GM12875 (cell line): ENCODE measurements at regions not wholly inside any gene's neighbourhood (a gene's known extent, or its start where the extent isn't known, plus 50 kb on each side); places are given as distances from the start of the nearest gene placed in this dataset.

Experiments used
- H3K4me3 ChIP-seq: one replicate; pipeline ENCODE4 v1.5.1; 2011; ENCODE audit warnings: low read depth, low read length, control low read depth
- TF ChIP-seq, protein P1 (sequence below): IDR thresholded peaks from 2 replicates; pipeline ENCODE4 v1.5.1; 2011; ENCODE audit warnings: low read depth, mild to moderate bottlenecking, control low read depth, inconsistent platforms, low read length, moderate library complexity, borderline replicate concordance; ENCODE audit not compliant: insufficient read depth

DNA sequence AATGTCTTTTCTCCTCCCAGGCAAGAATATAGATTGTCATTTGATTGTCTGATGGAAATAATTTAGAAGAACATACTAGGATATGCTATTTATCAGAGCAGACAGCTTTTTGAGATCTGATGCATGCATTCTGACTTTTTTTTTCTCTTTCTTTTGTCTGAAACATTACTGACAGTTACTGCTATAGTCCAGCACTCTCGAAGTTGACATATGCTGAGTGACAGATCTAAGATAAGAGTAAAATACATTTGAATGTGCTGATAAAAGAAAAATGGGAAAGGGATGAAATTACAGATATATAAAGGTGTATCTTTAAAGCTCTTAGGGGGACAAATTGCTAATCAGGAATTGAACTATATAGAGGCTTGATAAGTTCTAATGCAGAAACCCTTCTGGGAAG, 753.8 kb upstream of the TENM4 start:
- TF ChIP-seq, protein P1, sequence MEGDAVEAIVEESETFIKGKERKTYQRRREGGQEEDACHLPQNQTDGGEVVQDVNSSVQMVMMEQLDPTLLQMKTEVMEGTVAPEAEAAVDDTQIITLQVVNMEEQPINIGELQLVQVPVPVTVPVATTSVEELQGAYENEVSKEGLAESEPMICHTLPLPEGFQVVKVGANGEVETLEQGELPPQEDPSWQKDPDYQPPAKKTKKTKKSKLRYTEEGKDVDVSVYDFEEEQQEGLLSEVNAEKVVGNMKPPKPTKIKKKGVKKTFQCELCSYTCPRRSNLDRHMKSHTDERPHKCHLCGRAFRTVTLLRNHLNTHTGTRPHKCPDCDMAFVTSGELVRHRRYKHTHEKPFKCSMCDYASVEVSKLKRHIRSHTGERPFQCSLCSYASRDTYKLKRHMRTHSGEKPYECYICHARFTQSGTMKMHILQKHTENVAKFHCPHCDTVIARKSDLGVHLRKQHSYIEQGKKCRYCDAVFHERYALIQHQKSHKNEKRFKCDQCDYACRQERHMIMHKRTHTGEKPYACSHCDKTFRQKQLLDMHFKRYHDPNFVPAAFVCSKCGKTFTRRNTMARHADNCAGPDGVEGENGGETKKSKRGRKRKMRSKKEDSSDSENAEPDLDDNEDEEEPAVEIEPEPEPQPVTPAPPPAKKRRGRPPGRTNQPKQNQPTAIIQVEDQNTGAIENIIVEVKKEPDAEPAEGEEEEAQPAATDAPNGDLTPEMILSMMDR, result no peak
- no peak overlapping the region for H3K4me3 ChIP-seq

DNA sequence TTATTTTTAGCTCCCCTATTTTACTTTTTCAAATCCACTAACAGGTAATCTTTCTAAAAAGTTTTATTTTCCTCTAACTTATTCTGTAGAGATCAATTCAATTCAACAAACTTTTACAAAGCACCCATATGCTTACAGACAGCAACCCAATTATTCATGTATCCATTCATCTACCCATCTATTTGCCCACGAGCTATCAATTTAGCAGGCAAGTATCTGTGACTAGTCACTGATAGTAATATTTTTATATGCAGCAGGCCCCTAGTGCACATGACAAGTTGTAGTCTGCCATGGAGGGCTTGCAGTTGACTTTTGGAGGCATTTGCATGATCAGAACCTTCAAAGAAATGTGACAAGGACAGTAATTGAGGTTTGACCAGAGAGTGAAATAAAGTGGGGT, 753.2 kb upstream of the TENM4 start:
- no peak overlapping the region for H3K4me3 ChIP-seq
- TF ChIP-seq, protein P1, result no peak

DNA sequence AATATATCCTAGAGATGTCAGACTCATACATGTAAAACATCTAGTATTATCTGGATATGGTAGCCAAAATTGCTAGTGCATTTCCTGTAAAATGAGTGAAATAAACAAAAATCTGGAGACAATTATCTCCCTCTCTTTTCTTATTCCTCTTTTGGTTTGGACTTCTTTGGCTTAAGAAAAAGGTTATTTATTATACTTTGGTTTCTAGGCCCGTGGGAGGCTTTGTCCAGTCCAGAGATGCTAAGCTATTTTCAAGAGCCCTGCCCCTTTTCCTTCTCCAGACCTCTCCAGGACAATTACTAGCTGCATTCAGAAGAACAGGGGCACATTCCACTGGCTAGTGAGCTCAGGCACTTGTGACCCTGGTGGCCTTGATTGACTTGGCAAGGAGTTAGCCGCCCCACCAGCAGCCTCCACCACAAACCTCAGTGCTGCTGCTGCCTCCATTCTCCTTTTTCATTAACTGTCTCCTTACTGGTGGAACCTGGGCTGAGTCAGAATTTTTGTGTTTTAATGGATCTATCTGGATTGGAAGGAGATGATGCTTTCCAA, 747.3 kb upstream of the TENM4 start:
- TF ChIP-seq, protein P1, result no peak
- no peak overlapping the region for H3K4me3 ChIP-seq

DNA sequence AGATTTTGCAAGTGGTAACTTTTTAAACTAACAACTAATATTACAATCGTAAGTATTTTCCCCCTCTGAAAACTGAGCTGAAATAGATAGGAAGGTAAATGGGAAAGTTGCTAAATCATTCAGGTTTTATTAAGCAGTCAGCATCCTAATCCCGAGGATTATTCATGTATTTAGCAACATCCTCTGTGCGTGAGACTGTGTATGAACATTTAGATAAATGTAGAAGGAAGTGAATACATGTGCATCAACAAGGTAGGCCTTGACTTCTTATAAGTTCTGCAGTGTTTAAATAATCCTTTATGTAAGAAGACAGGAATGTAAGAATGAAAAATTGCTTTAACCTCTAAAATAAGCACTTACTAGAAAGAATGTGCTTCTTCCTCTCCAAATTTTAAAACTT, 745.9 kb upstream of the TENM4 start:
- TF ChIP-seq, protein P1, result no peak
- no peak overlapping the region for H3K4me3 ChIP-seq

DNA sequence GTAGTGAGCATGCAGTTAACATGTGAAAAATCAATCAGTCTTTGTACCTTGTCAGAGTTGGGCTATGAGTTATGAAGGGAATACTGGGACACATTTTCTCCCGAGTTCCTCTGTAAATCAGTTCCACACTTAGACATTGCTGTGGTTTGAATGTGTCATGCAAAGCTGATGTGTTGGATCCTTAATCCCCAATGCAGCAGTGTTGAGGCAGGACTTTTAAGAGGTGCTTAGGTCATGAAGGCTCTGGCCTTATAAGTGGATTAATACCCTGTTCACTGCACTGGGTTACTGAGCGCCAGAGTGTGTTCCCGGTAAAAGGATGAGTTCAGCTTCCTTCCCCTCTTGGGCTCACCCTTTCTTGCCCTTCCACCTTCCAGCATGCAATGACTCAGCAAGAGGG, 742.1 kb upstream of the TENM4 start:
- H3K4me3 ChIP-seq, result no peak overlapping the region
- TF ChIP-seq, protein P1, result no peak

DNA sequence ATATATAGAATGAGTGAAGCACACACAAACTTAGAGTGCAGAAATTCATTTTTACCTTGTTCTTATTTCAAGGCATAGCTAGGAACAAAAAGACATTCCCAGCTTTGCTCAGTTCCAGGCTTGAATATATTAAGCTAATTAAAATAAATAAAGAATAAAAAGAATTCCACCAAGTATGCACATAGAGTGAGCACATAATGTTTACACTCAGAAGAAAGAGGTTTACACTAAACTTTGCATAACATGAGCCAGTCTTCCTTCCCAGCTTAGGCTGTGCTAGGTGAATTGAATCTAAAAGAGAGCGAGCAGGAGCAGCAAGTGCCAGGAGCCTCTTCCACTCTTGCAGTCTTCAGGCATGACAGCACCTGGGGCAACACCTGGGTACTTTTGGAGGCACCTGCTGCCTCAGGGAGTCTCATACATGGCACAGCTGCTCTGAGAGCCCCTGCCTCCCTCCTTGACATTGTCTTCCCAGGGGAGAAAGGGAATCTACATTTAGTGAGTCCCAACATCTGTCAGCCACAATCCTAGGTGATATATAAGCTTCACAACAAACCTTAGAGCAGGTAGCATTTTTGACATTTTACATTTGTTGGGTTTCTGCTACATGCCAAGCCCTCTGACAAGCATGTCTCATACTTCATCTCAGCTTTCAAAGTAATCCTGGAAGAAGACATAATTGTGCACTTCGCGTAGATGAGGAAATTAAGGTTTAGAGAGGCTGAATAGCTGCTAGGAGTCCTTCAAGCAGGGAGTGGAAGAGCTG, 732.7 kb upstream of the TENM4 start:
- TF ChIP-seq, protein P1, result no peak
- H3K4me3 ChIP-seq, result no peak overlapping the region

DNA sequence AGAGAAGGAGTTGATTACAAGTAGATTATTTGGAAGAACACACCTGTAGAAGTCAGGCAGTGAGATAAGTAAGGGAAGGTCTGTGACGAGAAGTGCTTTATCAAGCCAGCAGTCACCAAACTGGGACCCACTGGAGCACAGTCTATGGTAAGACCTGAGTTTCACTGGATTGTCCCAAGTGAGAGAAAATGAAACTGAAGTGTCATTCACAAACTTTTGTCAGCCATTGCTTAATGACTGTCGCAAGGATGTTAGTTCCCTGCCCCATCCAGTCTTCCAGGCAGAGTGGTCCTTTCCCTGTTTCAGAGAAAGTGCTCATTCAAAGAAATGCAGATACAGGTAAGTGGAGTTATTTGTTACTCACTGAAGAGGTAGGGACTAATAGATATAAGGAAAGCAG, 728.0 kb upstream of the TENM4 start:
- H3K4me3 ChIP-seq, result no peak overlapping the region
- TF ChIP-seq, protein P1, result no peak
